B cell (primary cell): ENCODE measurements at regions not wholly inside any gene's neighbourhood (a gene's known extent, or its start where the extent isn't known, plus 50 kb on each side); places are given as distances from the start of the nearest gene placed in this dataset.

ENCODE experiments used
- ATAC-seq: fragments of 200-7000 bp; cut with Tn5 transposase; one replicate; pipeline ENCODE4 v1.10.0; 2021; ENCODE audit warnings: low read depth, mild to moderate bottlenecking, moderate number of reproducible peaks, moderate library complexity
- CTCF ChIA-PET: fragments of 350-600 bp; sonication (Branson Sonifier 250); formaldehyde crosslinking; loops from one replicate; lab custom pipeline; 2021; ENCODE audit warnings: antibody characterized with exemption, inconsistent platforms; lab: Charles Lee
- POLR2A ChIA-PET: fragments of 350-600 bp; sonication (Branson Sonifier 250); formaldehyde crosslinking; loops from one replicate; lab custom pipeline; 2021; ENCODE audit warnings: antibody characterized with exemption; lab: Charles Lee
- DNase-seq: peaks from one replicate; pipeline ENCODE4 v3.0.0; 2013
- H2AFZ ChIP-seq: 2 replicates; pipeline ENCODE4 v1.6.1; 2012; ENCODE audit warnings: mild to moderate bottlenecking, low read depth, low read length; ENCODE audit not compliant: insufficient read depth, poor library complexity, severe bottlenecking
- H3K27ac ChIP-seq, 2 donors: 1 replicate in 1 of 2; 2 replicates in 1 of 2; pipeline ENCODE4 v1.5.1; 2012 to 2013; ENCODE audit warnings: low read length in 2 of 2, mild to moderate bottlenecking in 2 of 2, moderate library complexity in 1 of 2
- H3K27me3 ChIP-seq, 4 experiments: fragments of 200-600 bp in 1 of 4; sonication (generic) in 1 of 4; replicated peaks in 1 of 4; 1 replicate in 2 of 4; 2 replicates in 2 of 4; pipeline versions ENCODE4 v1.6.1 to v1.7.0; 2013 to 2016; ENCODE audit warnings: low read length in 3 of 4, mild to moderate bottlenecking in 2 of 4, mixed read lengths in 1 of 4, moderate library complexity in 1 of 4; ENCODE audit not compliant: insufficient read depth in 4 of 4, control insufficient read depth in 3 of 4; ENCODE audit errors: control extremely low read depth in 1 of 4
- H3K36me3 ChIP-seq, 2 experiments: replicated peaks in 1 of 2; 1 replicate in 1 of 2; 2 replicates in 1 of 2; pipeline versions ENCODE4 v1.6.1 to v1.7.1; 2013; ENCODE audit warnings: low read length in 1 of 2; ENCODE audit not compliant: insufficient read depth in 2 of 2, control insufficient read depth in 1 of 2; ENCODE audit errors: control extremely low read depth in 1 of 2, extremely low read depth in 1 of 2
- H3K4me1 ChIP-seq, 2 donors: fragments of 200-600 bp in 1 of 2; sonication (generic) in 1 of 2; 1 replicate in 1 of 2; 2 replicates in 1 of 2; pipeline versions ENCODE4 v1.5.1 to v1.6.1; 2013 to 2017; ENCODE audit warnings: low read length in 2 of 2; ENCODE audit not compliant: control insufficient read depth in 2 of 2, insufficient read depth in 2 of 2
- H3K4me2 ChIP-seq: replicated peaks from 2 replicates; pipeline ENCODE3; 2012; ENCODE audit warnings: mild to moderate bottlenecking, low read depth, low read length; ENCODE audit not compliant: poor library complexity, severe bottlenecking
- H3K4me3 ChIP-seq, 5 experiments: fragments of 200-600 bp in 1 of 5; sonication (generic) in 1 of 5; 1 replicate in 3 of 5; 2 replicates in 2 of 5; pipeline versions ENCODE4 v1.5.1 to v1.7.0; 2011 to 2016; ENCODE audit warnings: low read length in 4 of 5, mild to moderate bottlenecking in 4 of 5, low read depth in 2 of 5, control low read depth in 1 of 5, moderate library complexity in 1 of 5; ENCODE audit not compliant: insufficient read depth in 1 of 5; ENCODE audit errors: control extremely low read depth in 1 of 5, extremely low read depth in 1 of 5
- H3K79me2 ChIP-seq: fragments of 200-600 bp; sonication (generic); one replicate; pipeline ENCODE4 v1.6.0; 2016; ENCODE audit warnings: low read length; ENCODE audit not compliant: control insufficient read depth, insufficient read depth
- H3K9ac ChIP-seq: fragments of 200-600 bp; sonication (generic); 2 replicates; pipeline ENCODE4 v1.6.1; 2017; ENCODE audit warnings: mild to moderate bottlenecking, low read length, moderate library complexity
- H3K9me3 ChIP-seq, 3 donors: one replicate each; pipeline versions ENCODE4 v1.6.1 to v1.7.1; 2013; ENCODE audit warnings: low read length in 2 of 3; ENCODE audit not compliant: control insufficient read depth in 2 of 3, insufficient read depth in 1 of 3; ENCODE audit errors: control extremely low read depth in 1 of 3
- H4K20me1 ChIP-seq: 2 replicates; pipeline ENCODE4 v1.6.0; 2012; ENCODE audit warnings: mild to moderate bottlenecking, low read length; ENCODE audit not compliant: insufficient read depth, control insufficient read depth, poor library complexity, severe bottlenecking
- H3K27ac Mint-ChIP-seq: one replicate; pipeline ENCODE4 v1.8.0; 2021; ENCODE audit warnings: mixed read lengths
- H3K27me3 Mint-ChIP-seq: one replicate; pipeline ENCODE4 v1.8.0; 2021; ENCODE audit warnings: mixed read lengths
- H3K4me1 Mint-ChIP-seq: one replicate; pipeline ENCODE4 v1.8.0; 2021; ENCODE audit warnings: mixed read lengths
- H3K4me3 Mint-ChIP-seq: one replicate; pipeline ENCODE4 v1.8.0; 2021; ENCODE audit warnings: mixed read lengths
- H3K9me3 Mint-ChIP-seq: one replicate; pipeline ENCODE4 v1.8.0; 2022; ENCODE audit warnings: mixed read lengths; ENCODE audit not compliant: insufficient read depth
- CTCF ChIP-seq: fragments of 200-600 bp; IDR thresholded peaks from one replicate; pipeline ENCODE4 v1.8.0; 2022; ENCODE audit warnings: antibody characterized with exemption, mild to moderate bottlenecking
- EZH2 ChIP-seq: IDR thresholded peaks from 2 replicates; pipeline ENCODE4 v1.6.1; 2012; ENCODE audit warnings: borderline replicate concordance, low read depth, mild to moderate bottlenecking, moderate library complexity, low read length; ENCODE audit not compliant: insufficient read depth, poor library complexity, severe bottlenecking
- WGBS: methylation state at CpG from one replicate; pipeline ENCODE4 v1.1.5; 2013; ENCODE audit warnings: missing lambda C conversion rate; ENCODE audit not compliant: insufficient coverage; 5-methylcytosine and 5-hydroxymethylcytosine counted together
- intact Hi-C: fragments of 100-400 bp; cut with micrococcal nuclease; formaldehyde crosslinking; loops from one replicate; pipeline ENCODE4 v1.10.0; 2022

DNA sequence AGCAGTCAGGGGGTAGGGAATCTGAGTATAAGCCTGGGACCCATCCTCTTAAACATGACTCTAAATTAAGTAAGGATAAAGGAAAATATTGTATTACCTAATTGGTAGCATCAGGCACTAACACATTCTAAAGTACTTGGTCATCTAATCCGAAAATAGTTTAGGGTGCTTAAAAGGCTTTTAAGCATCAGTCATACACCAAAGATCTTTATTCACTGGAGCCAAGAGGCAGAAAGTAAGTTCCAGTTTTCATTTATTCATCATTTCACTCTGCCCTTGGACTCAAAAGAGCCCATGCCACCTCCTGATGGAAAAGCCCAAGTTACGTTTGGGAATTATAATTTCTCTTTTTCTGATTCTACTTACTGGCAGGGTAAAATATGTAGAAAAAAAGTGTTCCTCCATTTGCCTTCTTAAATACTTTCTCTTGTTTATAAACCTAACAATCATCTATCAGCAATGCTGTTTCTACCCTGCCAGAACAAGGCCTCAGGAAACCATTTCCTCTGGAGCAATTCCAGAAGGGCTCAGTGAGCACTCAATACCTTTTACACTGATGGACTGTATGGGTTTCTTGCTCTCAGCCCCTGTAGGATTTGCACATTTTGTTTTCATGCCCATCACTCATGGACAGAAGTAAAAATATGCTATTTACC is 120.1 kb upstream of the SLC5A12 start:
- Mint-ChIP-seq H3K27ac (no peak overlapping the region), H3K4me3 (no peak overlapping the region), H3K27me3 (no peaks in the 10 kb centered on the region), H3K4me1 (no peaks in the 10 kb centered on the region), H3K9me3 (peaks cover 4% of the 10 kb centered on the region)
- Histone ChIP-seq H3K4me3 (no peak overlapping the region), H3K9me3 (no peaks in the 10 kb centered on the region), H3K36me3 (no peaks in the 10 kb centered on the region), H3K4me1 (no peaks in the 10 kb centered on the region), H3K4me2 (no peak overlapping the region), H3K27ac (no peak overlapping the region), H4K20me1 (no peaks in the 10 kb centered on the region), H3K79me2 (no peaks in the 10 kb centered on the region), H3K9ac (no peak overlapping the region), H3K27me3 (no peaks in the 10 kb centered on the region), H2AFZ (no peak overlapping the region)
- ChIA-PET CTCF (no interaction called here), POLR2A (no interaction called here)
- intact Hi-C loops = no loop called here
- no peak for TF ChIP-seq EZH2
- no peak for TF ChIP-seq CTCF
- no peak for ATAC-seq
- no peak for DNase-seq
- WGBS = no CpG with 5 or more reads among the region's 2 CpGs

- TF ChIP-seq EZH2 (no peak), CTCF (no peak)
- POLR2A ChIA-PET = no interaction called here
- no peaks in the 10 kb centered on the region for H3K4me1 Mint-ChIP-seq
- no peak overlapping the region for H3K4me3 Mint-ChIP-seq
- CTCF ChIA-PET = no interaction called here
- Histone ChIP-seq H3K4me2 (no peak overlapping the region), H3K79me2 (no peaks in the 10 kb centered on the region), H3K27ac (no peak overlapping the region), H3K9ac (no peak overlapping the region), H3K4me1 (no peaks in the 10 kb centered on the region), H2AFZ (no peak overlapping the region), H3K9me3 (no peaks in the 10 kb centered on the region), H3K4me3 (no peak overlapping the region), H4K20me1 (no peaks in the 10 kb centered on the region), H3K27me3 (no peaks in the 10 kb centered on the region), H3K36me3 (no peaks in the 10 kb centered on the region)
- peaks cover 4% of the 10 kb centered on the region for H3K9me3 Mint-ChIP-seq
- WGBS = no CpG with 5 or more reads among the region's 3 CpGs
- DNase-seq (no peak), ATAC-seq (no peak)
- no peak overlapping the region for H3K27ac Mint-ChIP-seq
- H3K27me3 Mint-ChIP-seq = no peaks in the 10 kb centered on the region
- intact Hi-C loops = no loop called here
These were observed 120.8 kb upstream of the SLC5A12 start for GRCh38 chr11:26842478-26843282.
